GM19324 (cell line): ENCODE measurements at regions not wholly inside any gene's neighbourhood (a gene's known extent, or its start where the extent isn't known, plus 50 kb on each side); places are given as distances from the start of the nearest gene placed in this dataset.
"Not testable (repeated sequence)": the region's sequence is repeated elsewhere in the genome, so short reads cannot be mapped to it uniquely, and the experiment has no call there.

Experiments used
- ATAC-seq: cut with Tn5 transposase; IDR thresholded peaks from one replicate; pipeline ENCODE4 v1.9.1; 2021; ENCODE audit warnings: mild to moderate bottlenecking, moderate library complexity; ENCODE audit not compliant: unreplicated experiment, low FRiP score

GRCh38 chr7:86049910-86050309, 593.8 kb upstream of the GRM3 start:
- no peak for ATAC-seq

GRCh38 chr7:86045197-86045596, 598.5 kb upstream of the GRM3 start:
- not testable (repeated sequence) for ATAC-seq

GRCh38 chr7:86025807-86026206, 617.9 kb upstream of the GRM3 start:
- no peak for ATAC-seq

GRCh38 chr7:86013662-86014061, 630.0 kb upstream of the GRM3 start:
- ATAC-seq, result no peak

- ATAC-seq, result no peak
Observed at GRCh38 chr7:86012971-86013370, 630.7 kb upstream of the GRM3 start.

GRCh38 chr7:86008898-86009297, 634.8 kb upstream of the GRM3 start:
- no peak for ATAC-seq

GRCh38 chr7:86006909-86007308, 636.8 kb upstream of the GRM3 start:
- ATAC-seq, result no peak

GRCh38 chr7:86002858-86003257, 640.9 kb upstream of the GRM3 start:
- no peak for ATAC-seq

- ATAC-seq, result no peak
Observed at GRCh38 chr7:85997515-85997914, 646.2 kb upstream of the GRM3 start.

- no peak for ATAC-seq
Observed at GRCh38 chr7:85995101-85995500, 648.6 kb upstream of the GRM3 start.

GRCh38 chr7:85980740-85981139, 663.0 kb upstream of the GRM3 start:
- ATAC-seq, result no peak

GRCh38 chr7:85974176-85974575, 669.5 kb upstream of the GRM3 start:
- no peak for ATAC-seq

GRCh38 chr7:85972504-85973141, 671.1 kb upstream of the GRM3 start:
- ATAC-seq, result no peak

GRCh38 chr7:85954961-85955360, 688.7 kb upstream of the GRM3 start:
- no peak for ATAC-seq

GRCh38 chr7:85950871-85951270, 692.8 kb upstream of the GRM3 start:
- ATAC-seq, result no peak

GRCh38 chr7:85950418-85950817, 693.3 kb upstream of the GRM3 start:
- ATAC-seq, result no peak

- ATAC-seq, result no peak
Observed at GRCh38 chr7:85947767-85948166, 695.9 kb upstream of the GRM3 start.

- ATAC-seq, result no peak
Observed at GRCh38 chr7:85940798-85941197, 702.9 kb upstream of the GRM3 start.

GRCh38 chr7:85931919-85932318, 711.8 kb upstream of the GRM3 start:
- ATAC-seq, result no peak

GRCh38 chr7:85928500-85928899, 715.2 kb upstream of the GRM3 start:
- ATAC-seq, result no peak

- ATAC-seq, result no peak
Observed at GRCh38 chr7:85927226-85927625, 716.5 kb upstream of the GRM3 start.

GRCh38 chr7:85924062-85924461, 719.6 kb upstream of the GRM3 start:
- ATAC-seq, result no peak

- ATAC-seq, result no peak
Observed at GRCh38 chr7:85916016-85916415, 727.7 kb upstream of the GRM3 start.
